Esophagus squamous epithelium (tissue), 4 donors: ENCODE measurements at regions not wholly inside any gene's neighbourhood (a gene's known extent, or its start where the extent isn't known, plus 50 kb on each side); places are given as distances from the start of the nearest gene placed in this dataset.

ENCODE experiments used
- CTCF ChIP-seq, 6 experiments: fragments of 450-650 bp in 4 of 6; fragments of 200-600 bp in 2 of 6; sonication (generic) in 2 of 6; IDR thresholded peaks; one replicate each; pipeline ENCODE4 v1.5.1; 2016 to 2019; ENCODE audit warnings: antibody characterized with exemption in 6 of 6, mild to moderate bottlenecking in 4 of 6, moderate library complexity in 4 of 6
- POLR2A ChIP-seq, 4 donors: fragments of 450-650 bp; IDR thresholded peaks; one replicate each; pipeline ENCODE4 v1.6.1; 2017; ENCODE audit warnings: antibody characterized with exemption in 4 of 4, mild to moderate bottlenecking in 4 of 4, moderate library complexity in 3 of 4

- TF ChIP-seq CTCF (IDR thresholded peaks at IDR 0.05) = no peak
- TF ChIP-seq POLR2A (IDR thresholded peaks at IDR 0.05) = no peak
Measured at GRCh38 chr2:241966647-241967466, 97.3 kb downstream of the RTP5 start.
